Activated T-cell treated with anti-CD3 and anti-CD28 coated beads for 48 hours (primary cell): ENCODE measurements at regions not wholly inside any gene's neighbourhood (a gene's known extent, or its start where the extent isn't known, plus 50 kb on each side); places are given as distances from the start of the nearest gene placed in this dataset.

Experiments
- DNase-seq: peaks from one replicate; pipeline ENCODE4 v3.0.0-alpha.2; 2020; ENCODE audit warnings: low read depth

DNA sequence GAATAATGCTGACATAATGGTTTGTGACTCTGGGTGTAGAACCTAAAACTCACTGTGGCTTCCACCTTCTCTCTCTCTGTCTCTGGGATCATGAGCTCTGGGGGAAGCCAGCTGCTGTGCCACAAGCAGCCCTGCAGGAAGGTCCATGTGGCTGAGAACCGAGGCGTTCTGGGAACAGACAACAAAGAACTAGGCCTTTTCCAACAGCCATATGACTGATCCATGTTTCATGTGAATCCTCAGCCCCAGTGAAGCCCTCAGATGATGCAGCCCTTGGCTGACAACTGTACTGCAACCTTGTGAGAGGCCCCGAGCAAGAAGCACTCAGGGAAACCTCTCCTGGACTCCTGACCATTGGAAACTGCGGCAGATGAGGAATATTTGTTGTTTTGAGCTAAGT is 56.6 kb downstream of the HLA-G start:
- no peak for DNase-seq

GRCh38 chr6:29886701-29887100 is 55.6 kb upstream of the HLA-A start:
- no peak for DNase-seq

GRCh38 chr6:29887330-29887818 is 55.0 kb upstream of the HLA-A start:
- no peak for DNase-seq

DNA sequence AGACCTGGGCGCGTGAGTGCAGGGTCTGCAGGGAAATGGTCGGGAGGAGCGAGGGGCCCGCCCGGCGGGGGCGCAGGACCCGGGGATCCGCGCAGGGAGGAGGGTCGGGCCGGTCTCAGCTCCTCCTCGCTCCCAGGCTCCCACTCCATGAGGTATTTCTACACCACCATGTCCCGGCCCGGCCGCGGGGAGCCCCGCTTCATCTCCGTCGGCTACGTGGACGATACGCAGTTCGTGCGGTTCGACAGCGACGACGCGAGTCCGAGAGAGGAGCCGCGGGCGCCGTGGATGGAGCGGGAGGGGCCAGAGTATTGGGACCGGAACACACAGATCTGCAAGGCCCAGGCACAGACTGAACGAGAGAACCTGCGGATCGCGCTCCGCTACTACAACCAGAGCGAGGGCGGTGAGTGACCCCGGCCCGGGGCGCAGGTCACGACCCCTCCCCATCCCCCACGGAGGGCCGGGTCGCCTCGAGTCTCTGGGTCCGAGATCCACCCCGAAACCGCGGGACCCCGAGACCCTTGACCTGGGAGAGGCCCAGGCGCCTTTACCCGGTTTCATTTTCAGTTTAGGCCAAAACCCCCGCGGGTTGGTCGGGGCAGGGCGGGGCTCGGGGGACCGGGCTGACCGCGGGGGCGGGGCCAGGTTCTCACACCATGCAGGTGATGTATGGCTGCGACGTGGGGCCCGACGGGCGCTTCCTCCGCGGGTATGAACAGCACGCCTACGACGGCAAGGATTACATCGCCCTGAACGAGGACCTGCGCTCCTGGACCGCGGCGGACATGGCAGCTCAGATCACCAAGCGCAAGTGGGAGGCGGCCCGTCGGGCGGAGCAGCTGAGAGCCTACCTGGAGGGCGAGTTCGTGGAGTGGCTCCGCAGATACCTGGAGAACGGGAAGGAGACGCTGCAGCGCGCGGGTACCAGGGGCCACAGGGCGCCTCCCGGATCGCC is 54.2 kb upstream of the HLA-A start:
- DNase-seq = peak; percentile 71
